ENCODE measurements at regions not wholly inside any gene's neighbourhood (a gene's known extent, or its start where the extent isn't known, plus 50 kb on each side); places are given as distances from the start of the nearest gene placed in this dataset.

DNA sequence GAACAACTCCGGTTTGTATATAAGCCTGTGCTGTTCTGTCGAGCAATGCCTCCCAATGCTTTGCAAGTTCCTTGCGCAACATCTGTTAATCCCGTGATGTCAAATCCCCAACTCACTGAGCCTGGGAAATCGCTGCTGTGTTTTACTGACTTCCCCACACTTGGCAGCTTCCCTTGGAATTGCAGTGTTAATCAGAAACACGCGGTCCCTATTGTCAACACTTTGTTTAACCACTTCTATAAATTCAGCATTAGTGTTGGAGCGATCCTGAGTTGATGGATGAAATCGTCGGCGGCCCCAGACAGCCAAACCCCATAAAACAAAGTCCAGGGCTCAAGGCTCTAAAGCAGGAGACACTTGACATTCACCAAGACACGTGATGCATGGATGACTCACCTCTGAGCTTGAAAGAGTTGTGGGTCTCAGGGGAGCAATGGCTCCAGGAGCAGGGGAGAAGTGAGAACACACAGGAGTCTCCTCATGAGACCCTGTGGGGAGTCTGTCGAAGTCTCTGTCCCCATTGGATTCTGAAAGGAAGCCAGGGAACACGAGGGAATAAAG, 555.3 kb downstream of the MIAT start:
- FAIRE-seq: no peak

DNA sequence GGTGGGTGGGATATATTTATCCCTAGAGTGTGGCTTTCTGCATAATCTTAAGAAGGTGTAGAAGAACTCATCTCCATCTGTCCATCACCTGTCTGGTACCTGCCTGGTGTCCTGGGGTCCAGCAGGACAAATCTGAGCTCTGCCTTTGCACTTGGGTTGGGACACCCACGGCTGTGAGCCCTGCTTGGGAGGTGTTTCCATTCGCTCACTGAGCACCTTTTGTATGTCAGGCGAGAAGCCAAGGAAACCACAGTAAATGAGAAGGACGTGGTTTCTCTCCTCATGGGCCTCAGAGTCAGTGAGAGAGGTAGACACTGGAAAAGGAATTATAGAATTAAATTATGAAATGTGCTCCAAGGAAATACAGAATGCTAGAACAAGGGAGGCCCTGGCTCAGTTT, 555.9 kb downstream of the MIAT start:
- no peak for FAIRE-seq

DNA sequence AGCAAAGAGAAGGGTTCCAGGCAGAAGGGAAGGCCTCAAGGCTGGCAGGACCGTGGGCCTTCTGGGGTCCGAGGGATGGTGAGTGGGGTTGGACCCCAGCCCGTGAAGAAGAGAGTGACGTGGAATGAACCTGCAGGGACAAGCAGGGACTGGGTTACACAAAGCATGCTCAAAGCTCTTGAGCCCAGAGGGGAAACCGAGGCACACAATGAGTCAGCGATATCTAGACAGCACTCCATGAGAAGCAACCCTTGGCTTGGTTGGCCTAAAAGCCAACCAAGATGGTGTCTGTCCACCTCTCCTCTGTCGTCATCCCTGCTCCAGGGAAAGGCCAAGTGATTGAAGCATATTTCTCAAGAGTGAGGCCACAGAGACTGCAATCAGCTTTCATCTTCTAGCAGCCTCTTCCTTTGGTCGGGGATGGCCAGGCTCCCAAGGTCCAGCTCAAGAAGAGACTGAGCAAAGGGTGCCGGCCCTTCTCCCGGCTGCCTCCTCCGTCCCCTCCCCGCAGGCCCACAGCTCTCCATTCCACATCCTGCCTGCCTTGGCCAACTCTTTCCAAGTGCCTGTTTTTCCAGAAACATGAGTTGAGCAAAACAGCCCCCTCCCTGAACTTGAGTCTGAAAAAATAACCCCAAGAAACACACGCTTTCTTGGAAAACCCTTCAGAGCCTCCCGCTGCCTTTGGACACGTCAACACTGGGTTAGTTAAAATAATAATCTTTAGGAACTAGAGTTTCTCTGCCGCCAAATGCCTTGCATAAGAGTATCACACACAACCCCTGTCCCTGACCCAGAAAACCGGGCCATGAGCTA, 556.6 kb downstream of the MIAT start:
- FAIRE-seq: no peak

DNA sequence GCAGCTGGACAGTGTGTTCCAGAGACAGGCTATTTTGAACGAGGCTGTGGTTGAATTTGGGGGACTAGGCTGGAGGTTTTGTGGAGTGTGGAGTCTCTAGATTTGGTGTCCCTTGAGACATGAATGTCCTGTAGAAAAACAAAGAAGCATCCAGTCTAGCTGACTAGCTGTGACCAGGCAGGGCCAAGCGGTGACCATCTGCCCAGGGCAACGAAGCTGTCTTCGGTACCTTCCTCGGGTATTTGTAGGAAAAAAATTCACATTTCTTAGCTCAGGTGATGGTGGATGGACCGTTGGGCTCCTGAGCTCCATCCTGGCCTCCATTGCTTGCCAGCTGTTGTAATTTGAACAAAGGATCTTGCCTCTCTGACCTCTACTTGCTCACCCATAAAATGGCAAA, 557.3 kb downstream of the MIAT start:
- FAIRE-seq: no peak

DNA sequence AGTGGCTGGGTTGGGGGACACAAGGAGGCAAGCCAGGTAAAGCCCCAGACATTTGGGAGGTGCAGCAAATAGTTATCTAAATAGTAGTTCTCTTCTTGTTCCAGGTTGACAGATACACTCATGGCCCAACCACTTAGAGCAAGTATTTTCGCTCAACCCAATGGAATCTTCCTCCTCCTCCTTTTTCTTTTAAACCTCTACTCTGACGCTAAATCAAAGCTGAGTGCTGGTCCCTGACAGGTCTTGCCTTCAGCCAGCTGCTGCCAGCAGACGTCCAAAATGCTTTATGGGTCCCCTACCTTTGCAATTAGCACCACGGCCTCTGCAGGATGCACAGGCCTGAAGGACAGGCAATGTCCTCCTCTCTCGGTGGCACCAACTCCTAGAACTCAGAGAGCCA, 558.5 kb downstream of the MIAT start:
- no peak for FAIRE-seq

GRCh38 chr22:27216444-27216843, 559.1 kb downstream of the MIAT start:
- FAIRE-seq: no peak

GRCh38 chr22:27217154-27217553, 559.8 kb downstream of the MIAT start:
- no peak for FAIRE-seq

DNA sequence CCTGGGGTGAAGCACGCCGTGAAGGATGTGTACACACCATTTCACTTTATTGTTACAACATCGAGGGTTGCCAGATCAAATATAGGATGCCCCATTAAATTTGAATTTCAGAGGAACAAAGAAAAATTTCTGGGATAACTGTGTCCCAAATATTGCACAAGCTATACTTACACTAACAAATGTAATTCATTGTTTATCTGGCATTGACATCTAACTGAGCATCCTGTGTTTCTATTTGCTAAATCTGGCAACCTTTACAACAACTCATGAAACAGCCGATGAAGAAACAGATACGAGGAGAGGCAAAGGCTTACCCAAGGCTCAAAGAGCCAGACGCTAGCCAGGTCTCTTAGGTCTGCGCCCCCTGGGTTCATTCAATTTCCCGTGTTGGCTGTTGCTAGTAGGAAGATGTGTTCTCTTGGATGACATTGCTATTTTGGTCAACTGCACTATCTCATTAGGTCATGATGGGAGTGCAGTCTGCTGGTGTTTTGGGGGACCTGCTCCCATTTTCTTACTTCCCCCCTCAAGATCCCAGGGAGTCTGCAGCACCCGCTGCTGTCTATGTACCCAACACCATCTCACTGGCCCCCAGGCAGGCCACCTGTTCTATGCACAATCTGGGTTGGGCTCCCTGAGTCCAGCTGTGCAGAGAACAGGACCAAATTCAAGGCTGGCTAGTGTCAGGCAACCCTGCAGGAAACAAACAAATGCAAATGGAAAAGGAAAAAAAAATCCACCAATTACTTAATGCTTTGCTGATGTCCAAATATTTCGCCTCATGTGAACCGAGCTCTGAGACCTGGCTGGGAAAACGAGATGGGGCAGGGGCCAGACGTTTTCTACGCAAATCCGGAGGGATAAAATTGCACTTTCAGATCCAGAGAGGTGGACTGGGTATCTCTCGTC, 560.9 kb downstream of the MIAT start:
- FAIRE-seq: no peak

GRCh38 chr22:27219036-27219435, 561.6 kb downstream of the MIAT start:
- no peak for FAIRE-seq

- FAIRE-seq: no peak
Measured at GRCh38 chr22:27220339-27220738, 563.0 kb downstream of the MIAT start.

- no peak for FAIRE-seq
Measured at GRCh38 chr22:27222178-27222577, 564.8 kb downstream of the MIAT start.

- no peak for FAIRE-seq
Measured at GRCh38 chr22:27223317-27224177, 566.2 kb downstream of the MIAT start.

- no peak for FAIRE-seq
Measured at GRCh38 chr22:27224485-27225374, 567.3 kb downstream of the MIAT start.

DNA sequence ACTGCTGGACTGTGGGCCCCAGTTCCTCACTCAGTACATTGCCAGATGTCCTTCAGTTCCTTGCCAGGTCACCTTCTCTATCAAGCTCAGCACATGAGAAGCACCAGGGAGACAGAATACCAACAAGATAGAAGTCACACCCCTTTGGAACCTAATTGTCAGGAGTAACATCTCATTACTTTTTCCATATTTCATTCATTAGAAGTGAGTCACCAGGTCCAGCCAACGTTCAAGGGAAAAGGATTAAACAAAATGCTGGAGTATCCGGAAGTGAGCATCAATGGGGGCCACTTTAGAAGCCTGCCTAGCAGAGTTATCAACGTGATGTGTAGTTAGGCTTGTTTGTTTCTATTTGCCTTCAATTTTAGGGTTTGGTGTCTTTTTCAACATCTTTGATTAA, 569.3 kb downstream of the MIAT start:
- FAIRE-seq: no peak

- no peak for FAIRE-seq
Measured at GRCh38 chr22:27228771-27229170, 571.4 kb downstream of the MIAT start.

DNA sequence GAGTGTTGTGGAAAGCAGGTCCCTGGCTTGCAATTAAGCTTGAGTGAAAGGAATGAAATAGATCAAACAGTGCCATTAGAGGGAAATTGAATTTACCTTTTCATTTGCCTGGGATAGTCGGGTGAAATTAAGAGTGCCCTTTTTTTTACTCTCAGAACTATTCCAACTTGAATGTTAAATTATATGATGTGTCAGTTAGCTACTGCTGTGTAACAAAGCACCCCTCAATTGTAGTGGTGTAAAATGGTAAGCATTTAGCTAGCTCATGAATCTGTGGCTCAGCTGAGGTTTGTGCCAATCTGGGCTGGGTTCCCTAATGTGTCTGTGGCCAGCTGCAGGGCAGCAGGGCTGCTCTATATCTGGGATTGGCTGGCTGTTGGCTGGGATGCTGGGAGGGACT, 571.4 kb downstream of the MN1 start:
- no peak for FAIRE-seq

DNA sequence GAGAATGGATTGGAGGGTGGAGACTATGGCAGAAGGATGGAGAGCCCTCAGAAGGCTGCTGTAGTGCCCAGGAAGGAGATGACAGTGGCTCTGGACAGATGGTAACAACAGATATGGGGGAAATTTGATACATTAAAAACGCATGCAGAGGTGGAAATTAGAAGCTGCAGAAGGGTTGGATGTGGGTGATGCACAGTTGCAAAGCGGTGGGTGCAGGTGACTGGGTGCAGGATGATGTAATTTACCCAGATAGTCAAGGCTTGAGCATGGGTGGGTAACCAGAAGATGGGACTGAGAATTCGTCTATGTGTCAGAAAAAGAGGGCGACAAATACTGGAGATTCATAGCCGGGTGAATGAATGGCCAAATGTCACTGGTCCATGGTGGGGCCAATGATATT, 570.3 kb downstream of the MN1 start:
- FAIRE-seq: no peak

DNA sequence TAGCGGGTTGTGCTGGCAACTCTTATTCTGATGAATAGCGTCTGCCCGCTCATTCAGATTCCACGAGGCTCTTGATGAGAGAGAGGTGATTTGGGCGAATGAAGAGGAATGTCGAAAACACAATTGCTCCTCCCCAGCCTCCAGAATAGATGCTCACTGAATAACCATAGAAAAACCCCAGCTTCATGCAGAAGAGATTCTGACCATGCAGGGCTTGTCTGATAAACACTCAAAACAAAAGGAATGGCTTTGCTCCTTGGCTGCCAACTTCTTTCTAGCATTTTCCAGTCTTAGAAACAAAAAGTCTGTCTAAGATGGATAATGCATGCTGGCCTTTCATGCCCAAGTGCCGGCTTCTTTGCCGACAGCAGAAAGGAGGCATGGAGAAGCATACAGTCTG, 569.5 kb downstream of the MN1 start:
- no peak for FAIRE-seq

GRCh38 chr22:27237080-27237741, 564.3 kb downstream of the MN1 start:
- no peak for FAIRE-seq

- no peak for FAIRE-seq
Measured at GRCh38 chr22:27238935-27239510, 562.5 kb downstream of the MN1 start.

- FAIRE-seq: no peak
Measured at GRCh38 chr22:27239520-27239919, 562.0 kb downstream of the MN1 start.
